Stromal cell of bone marrow (primary cell): ENCODE measurements at regions not wholly inside any gene's neighbourhood (a gene's known extent, or its start where the extent isn't known, plus 50 kb on each side); places are given as distances from the start of the nearest gene placed in this dataset.
"Not testable (repeated sequence)": the region's sequence is repeated elsewhere in the genome, so short reads cannot be mapped to it uniquely, and the experiment has no call there.

Source experiments
- DNase-seq: peaks from one replicate; pipeline ENCODE4 v3.0.0-alpha.2; 2012; ENCODE audit warnings: low read depth

DNA sequence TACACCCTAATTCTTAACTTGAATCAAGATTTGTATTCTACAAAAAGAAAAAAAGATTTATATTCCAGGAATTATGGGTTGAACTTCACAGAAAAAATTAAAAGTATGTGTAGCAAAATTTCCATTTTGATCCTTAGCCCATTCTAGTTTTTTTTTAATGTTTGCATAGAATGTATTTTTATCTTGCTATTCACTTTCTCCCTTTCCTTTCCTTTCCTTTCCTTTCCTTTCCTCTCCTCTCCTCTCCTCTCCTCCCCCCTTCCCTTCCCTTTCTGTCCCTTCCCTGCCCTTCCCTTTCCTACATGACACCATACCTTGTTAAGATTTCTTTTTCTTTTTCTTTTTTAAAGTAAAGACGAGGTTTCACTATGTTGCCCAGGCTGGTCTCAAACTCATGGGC, 542.5 kb upstream of the PTGER4 start:
- DNase-seq = no peak

DNA sequence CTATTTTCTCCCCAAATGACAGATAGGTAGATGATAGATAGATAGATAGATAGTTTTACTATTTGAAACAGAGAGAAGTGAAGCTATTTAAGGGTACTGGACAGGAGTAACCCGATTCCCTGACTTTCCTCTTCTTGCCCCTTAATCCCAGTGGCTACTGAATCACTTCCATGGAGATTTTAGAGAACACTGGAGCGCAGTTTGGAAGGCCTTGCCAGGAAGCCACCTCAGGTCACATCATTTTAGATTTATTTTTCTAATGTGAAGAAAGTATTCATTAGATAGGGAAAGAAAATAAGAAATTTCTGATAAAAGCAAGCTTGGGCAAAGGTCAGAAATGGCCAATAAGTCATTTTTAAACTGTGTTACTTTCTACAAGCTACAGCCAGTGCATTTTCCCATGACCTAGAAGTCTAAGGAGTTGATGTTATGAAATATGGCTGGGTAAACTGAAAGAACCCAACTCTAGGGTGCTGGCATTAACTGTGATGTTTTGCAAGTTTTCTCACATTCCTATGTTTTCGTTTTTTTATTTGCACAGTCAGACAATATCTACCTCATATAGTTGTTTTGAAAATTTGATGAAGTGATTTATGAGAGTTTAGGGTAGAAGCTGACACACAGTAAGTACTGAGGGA, 544.7 kb upstream of the PTGER4 start:
- DNase-seq = no peak

DNA sequence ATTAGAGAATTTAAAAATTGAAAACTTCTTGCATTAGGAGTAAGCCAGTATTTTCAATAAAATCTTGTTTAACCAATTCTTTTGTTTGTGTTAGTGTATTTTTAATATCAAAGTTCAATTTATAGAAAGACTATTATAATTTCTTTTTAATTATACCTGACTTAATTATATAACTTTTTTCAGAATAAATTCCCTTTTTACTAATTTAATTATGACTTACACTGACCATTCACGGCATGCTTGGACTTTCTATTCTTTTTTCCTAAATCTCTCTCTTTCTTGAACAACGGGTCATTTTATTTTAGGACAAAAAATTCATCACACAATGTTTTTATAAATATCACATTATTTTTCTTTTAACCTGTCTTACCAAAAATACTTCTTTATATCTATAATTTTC, 555.3 kb upstream of the PTGER4 start:
- no peak for DNase-seq

DNA sequence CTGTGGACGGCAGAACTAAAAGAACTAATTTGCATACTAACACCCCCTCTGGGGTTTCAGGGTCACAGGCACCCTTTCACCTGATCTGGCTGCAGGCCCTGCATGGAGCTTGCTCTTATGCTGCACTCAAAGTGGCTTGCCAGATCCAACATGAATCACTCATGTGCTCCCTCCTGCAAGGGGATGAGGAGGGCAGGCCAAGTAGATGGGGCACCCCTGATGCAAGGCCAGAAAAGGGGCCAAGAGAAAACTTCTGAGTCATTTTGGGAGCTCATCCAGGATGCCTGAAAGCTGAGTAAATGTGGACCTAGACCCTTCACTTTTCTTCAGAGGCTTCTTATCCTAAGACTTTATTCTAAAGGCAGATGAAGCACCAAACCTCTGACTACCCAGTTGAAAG, 558.5 kb upstream of the PTGER4 start:
- DNase-seq = no peak

DNA sequence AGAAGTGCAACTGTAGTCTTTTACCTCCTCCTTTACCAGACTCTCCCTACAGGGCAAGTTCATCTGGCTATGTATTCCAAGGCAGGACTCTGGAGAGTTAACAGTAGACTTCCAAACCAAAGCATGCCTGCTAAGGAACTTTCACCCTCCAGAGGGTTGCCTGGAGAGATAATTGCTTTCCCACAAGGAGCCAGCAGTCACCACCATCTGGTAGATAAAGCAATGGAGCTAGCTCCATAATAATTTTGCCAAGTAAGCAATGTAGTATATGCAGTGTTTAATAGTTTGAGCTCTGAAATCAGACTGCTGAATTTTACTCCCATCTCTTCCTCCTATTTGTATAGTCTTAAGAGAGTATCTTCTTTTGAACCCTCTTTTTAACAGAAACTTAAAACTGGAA, 566.8 kb upstream of the PTGER4 start:
- DNase-seq = no peak

DNA sequence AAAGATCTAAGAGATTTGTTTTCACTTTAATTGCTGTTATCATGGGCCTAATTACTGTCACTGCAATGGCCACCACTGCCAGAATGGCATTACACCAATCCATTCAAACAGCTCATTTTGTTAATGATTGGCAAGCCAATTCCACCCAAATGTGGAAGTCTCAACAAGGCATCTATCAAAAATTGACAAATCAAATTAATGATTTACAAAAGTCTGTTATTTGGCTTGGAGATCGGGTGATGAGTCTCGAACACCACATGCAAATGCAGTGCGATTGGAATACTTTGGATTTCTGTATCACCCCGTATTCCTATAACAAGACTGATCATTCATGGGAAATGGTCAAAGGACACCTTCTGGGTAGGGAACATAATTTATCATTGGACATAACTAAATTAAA, 568.7 kb upstream of the PTGER4 start:
- DNase-seq = not testable (repeated sequence)

DNA sequence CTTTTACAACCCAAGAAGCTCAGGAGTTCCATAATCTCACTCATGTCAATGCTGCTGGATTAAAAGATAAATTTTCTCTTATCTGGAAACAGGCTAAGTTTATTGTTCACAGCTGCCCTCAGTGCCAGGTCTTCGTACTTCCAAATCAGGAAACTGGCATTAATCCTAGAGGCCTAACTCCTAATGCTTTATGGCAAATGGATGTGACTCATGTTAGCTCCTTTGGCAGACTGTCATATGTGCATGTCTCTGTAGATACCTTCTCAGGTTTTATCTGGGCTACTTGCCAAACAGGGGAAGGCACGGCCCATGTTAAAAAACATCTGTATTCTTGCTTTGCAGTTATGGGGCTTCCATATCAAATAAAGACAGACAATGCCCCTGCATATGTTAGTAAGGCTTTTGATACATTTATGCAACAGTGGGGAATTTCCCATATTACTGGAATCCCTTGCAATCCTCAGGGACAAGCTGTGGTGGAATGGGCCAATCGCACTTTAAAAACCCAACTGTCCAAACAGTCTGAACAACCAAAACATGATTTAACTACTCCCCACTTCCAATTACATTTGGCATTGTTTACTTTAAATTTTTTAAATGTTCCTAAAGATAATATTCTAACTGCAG, 570.8 kb upstream of the PTGER4 start:
- peak; percentile 77 for DNase-seq

DNA sequence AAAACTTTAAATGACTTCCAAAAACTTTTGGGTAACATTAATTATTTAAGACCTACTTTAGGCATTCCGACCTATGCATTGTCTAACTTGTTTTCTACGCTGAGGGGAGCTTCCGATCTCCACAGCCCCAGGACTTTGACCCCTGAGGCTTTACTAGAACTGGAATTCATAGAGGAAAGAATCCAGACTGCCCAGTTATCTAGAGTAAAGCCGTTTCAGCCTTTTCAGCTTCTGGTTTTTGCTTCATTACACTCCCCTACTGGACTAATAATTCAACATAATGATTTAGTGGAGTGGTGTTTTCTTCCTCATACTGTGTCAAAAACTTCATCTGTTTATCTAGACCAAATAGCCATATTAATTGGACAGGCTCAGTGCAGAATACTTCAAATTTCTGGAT, 571.9 kb upstream of the PTGER4 start:
- not testable (repeated sequence) for DNase-seq

DNA sequence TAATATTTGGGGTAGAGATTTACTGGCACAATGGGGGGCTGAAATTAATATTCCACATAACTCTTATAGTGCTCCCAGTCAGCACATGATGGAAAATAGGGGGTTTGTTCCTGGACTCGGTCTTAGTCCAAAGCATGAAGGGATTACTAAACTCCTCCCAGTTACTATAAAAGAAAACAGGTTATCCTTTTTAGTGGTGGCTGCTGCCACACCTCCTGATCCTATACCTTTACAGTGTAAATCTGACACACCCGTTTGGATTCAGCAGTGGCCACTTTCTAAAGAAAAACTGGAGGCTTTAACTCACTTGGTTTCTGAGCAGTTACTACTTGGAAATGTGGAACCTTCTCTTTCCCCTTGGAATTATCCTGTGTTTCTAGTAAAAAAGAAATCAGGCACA, 572.9 kb upstream of the PTGER4 start:
- no peak for DNase-seq

DNA sequence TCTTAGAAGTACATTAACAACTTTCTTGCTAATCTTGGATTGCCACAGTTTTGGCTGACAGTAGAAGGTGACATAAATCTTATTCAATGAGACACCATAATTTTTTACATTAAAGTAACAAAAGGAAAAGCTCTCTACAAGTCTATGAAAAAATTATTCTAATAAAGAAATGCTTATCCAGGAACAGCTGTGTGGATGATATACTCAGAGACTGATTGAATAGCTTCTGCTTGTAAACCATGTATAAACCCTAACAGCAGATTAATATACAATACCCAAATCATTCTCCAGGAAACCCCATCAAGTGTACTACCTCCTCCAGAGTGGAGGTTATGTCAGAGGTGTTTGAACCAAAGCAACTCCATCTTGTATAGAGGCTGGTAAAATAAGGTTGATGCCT, 581.4 kb upstream of the PTGER4 start:
- no peak for DNase-seq

DNA sequence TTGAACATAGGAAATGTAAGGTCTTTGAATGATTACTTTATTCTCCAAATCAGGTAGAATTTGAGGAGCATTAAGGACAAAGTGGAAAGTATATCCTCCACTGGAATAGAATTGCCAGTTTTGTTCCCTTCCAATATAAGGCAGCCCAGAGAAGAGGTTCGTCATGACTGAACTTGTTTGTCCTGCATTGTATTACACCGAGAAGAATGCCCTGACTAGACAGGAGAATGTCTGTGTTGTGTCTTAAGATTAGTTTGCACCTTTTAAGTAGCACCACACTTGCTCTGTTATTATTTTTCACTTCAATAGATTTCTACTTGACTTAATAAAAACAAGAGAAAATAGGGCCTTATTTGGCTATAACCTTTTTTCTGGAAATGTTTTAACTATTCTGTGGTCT, 586.2 kb upstream of the PTGER4 start:
- no peak for DNase-seq

DNA sequence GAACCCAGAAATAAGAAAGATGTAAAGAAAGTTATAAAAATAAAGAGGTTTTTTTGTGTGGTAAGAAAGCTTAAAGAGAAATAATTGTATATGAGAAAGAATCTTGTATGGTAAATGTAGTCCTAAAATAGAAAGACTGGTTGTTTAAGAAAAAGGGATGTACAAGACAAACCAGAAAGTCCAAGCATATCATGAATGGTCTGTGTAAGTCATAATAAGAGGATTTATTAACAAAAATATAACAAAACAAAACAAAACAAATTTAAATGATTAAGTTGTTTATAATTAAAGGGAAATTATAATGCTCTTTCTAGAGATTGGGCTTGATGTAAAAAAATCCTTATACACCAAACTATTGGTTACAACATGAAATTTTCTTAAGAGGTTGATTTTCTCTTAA, 590.4 kb upstream of the PTGER4 start:
- DNase-seq = no peak

DNA sequence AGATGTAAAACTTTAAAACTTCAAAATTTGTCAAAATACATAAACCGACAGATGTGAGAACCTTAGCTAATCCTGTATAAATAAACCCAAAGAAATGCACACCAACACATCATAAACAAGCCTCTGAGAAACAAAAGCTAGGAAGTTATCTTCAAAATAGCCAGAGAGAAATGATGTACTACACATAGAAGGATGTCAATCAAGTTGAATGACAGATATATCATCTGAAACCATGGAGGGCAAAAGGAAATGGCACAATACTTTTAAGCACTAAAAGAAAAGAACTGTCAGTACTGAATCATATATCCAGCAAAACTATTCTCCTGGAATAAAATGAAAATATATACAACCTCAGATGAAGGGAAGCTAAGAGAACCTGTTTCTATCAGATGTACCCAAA, 595.1 kb upstream of the PTGER4 start:
- DNase-seq = no peak

DNA sequence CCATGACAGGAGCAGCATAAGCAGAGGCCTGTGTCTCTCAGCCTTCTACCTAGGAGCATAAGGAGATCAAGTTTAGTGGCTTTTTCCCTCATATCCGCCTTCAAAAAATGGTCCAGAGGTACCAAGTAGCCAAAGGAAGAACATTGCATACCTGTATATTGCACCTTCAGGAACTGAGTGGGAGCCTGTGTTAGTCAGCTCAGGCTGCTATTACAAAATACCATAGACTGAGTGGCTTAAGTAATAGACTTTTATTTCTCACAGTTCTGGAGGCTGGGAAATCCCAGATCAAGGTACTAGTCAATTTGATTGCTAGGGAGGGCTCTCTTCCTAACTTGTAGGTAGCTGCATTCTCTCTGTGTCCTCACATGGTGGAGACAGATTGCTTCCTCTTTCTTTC, 597.4 kb upstream of the PTGER4 start:
- DNase-seq = no peak

DNA sequence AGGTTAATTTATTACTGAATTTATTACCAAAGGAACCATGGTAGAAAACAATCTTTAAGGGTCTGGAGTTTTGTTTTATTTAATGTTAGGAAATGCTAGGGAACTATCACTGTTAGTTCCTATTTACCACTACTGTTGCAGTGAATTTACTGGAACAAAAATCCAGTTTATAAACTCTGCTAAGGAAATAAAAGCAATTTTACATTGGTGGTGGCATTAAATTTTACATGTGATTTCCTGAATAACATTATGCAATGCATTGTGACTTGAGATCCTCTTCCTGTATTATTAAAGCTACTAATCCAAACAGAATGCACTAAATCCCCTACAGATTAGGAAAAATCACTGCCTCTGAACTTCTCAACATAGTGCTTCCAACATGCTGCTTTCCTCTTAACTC, 599.5 kb upstream of the PTGER4 start:
- no peak for DNase-seq

DNA sequence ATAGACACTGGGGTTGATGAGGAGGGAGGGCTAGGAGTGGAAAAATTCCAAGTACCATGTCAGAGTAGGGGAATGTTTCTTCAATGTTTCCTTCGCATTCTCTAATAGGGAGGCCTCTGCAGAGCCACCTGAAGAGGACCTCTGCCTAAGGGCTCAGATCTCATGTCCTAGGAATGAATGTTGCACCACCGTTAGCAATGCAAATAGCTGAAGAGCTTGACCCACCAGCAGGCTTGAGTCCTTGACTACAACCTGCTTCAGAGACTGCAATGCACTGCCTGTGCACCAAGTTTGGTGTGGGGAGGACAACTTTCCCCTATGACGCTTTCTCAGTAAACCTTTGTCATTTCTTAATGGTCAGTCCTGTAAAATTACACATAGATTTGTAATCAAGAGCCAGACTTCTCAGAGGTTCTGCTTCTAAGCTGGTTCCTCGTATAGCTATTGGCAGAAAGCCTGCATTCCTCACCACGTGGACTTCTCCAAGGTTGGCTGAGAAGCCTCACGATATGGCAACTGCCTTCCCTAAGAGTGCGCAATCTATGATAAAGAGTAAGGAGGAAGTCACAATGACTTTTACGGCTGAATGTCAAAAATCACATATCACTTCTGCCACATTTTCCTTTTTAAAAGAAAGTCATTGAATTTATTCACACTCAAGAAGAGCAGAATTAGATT, 600.7 kb upstream of the PTGER4 start:
- no peak for DNase-seq

DNA sequence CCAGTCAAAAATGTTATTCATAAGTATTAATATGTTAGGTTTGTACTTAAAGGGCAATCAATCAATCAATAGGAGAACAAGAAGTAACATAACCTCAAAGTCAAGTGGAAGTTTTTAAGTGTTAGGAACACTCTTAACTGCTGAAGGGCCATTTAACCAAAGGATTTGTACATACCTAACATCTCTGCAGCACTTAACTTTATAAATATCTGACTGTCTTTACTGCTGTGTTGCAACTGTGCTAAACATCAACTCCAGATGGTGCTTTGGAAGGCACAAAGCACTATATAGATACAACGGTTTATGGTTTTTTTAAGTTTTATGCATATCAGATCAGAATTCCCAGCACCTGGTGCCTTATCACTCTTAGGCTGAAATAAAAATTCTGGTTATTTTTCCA, 604.9 kb upstream of the PTGER4 start:
- no peak for DNase-seq

DNA sequence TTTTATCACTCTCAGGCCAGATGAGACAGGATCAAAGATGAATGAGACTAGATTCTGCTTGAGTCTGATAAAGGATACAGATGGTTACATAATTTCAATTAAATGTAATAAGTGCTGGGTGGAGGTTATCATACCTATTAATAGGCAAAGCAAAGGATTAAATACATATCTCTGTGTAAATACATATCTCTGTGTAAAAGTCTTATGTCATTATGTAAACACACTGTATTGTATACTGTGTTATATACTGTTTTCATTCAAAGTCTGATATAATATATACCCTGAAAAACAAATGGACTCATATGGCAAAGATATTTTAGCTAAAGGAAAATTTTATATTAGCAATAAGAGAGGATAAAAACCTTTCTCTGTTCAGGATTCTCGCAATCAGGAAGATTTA, 605.8 kb upstream of the PTGER4 start:
- no peak for DNase-seq

DNA sequence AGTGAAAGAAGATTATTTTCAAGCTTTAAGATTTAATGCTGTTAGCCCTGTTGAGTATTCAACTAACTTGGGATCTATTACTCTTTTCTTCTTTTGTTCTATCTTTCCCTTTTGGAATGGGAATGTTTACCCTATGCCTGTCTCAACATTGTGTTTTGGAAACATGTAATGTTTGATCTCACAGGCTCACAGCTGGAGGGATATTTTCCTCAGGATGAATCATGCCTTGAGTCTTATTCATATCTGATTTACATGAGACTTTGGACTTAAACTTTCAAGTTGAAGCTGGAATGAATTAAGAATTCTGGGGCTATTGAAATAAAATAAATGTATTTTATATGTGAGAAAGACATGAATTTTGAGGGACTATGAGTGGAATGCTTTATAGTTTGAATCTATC, 607.8 kb upstream of the PTGER4 start:
- peak; percentile 13 for DNase-seq

DNA sequence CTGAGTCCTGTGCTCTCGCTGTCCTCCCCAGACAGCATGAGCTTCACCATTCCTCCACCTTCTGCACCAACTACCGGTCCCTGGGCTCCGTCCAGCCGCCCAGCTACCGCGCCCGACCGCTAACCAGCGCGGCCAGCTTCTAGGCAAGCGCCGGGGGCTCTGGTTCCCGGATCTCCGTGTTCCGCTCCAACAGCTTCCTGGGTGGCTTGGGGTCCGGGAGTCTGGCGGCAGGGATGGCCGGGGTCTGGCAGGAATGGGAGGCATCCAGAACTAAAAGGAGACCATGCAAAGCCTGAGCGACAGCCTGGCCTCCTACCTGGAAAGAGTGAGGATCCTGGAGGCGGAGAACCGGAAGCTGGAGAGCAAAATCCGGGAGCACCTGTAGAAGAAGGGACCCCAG, 613.1 kb upstream of the PTGER4 start:
- DNase-seq = no peak

DNA sequence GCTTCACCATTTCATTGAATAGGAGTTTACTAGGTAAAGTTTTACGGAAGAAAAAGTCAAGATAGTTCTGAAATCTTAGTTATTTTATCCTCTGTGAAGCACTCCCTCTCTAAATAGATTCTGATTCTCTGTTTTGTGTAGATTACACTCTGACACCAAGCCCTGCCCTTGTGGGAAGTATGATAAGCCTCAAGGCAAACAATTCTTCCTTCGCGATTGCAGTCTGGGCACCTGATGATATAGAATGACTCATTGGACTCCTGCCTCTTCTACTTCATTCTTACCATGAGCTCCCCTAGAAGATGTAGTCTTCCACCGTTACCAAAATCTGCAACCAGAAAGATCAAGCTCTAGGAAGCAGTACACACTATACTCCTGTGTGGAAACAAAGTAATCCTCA, 626.9 kb upstream of the PTGER4 start:
- no peak for DNase-seq

DNA sequence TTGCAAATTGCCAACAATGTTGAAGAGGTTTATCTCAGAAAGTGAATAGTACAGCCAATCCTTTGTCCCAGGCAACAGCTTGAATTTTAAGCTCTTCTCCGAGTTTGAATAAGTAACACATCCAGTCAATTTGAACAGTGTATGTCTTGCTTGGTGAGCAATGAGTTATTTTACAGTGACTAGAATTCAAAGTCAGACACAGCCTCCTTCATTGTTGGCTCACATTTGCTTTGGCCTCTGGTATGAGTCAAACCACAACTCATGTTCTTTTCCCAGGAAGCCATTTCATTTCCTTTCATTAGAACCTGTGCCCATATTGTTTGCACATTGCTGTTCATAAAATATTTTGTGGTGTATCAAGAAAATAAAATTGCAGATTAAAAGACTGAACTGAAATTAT, 622.0 kb upstream of the DAB2 start:
- DNase-seq = peak; percentile 58

DNA sequence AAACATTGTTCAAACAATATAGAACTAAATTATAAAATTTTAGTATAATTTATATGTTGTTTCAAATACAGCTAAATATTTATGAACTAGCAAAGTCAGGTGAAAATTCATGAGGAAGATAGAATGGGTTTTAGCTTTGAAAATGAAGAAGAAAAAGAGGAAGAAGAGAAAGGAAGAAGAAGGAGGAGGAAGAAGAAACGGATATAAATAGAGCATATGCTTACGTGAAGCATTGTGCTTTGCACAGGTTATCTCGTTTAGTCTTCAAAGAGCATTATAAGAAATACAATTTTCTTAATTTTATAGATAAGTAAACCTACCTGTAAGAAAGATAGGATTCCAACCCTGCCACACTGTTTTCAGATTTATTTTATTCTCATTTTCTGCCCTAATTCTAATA, 620.6 kb upstream of the DAB2 start:
- no peak for DNase-seq

DNA sequence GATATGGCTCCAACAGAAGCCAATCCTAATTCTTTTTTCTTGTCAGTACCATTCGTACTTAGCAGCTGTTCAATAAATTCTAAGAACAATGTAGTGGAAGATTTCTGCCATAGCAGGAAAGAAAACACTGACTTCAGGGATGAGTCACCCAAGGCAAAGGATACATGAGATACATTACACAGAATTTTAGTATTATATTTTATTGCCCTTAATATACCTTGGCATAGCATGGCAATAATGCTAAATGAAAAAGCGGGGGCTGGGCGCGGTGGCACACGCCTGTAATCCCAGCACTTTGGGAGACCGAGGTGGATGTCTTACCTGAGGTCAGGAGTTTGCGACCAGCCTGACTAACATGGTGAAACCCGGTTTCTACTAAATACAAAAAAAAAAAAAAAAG, 619.1 kb upstream of the DAB2 start:
- no peak for DNase-seq
